ENCODE measurements at regions not wholly inside any gene's neighbourhood (a gene's known extent, or its start where the extent isn't known, plus 50 kb on each side); places are given as distances from the start of the nearest gene placed in this dataset.

DNA sequence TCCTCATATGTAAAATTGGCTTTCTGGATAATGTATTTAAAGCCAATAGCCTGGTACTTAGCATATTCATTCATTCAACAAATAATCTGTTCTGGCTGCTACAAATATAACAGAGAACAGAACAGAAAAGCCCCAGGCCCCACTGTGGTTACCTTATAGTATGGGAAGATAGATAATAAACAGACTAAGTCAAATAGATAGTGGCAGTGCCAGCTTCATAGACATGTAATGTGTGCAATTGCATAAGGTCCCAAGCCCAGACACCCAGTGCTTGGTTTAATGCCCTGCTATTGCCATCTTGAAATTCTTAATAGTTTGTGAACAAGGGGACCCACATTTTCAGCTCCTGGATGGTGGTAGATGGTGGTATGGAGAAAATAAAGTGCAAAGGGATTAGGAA is 320.2 kb upstream of the USP15 start:
- no peaks in the 10 kb centered on the region for H3K36me3 ChIP-seq (ENCODE audit: control insufficient read depth in 2 of 2, insufficient read depth in 2 of 2, low read length in 2 of 2)
- H3K27ac ChIP-seq (ENCODE audit: low read depth in 2 of 2, low read length in 2 of 2): no peak overlapping the region
- H3K4me3 ChIP-seq (ENCODE audit: low read length in 2 of 2): no peak overlapping the region
- H3K27me3 ChIP-seq (ENCODE audit: control insufficient read depth in 2 of 2, insufficient read depth in 2 of 2, low read length in 2 of 2): no peaks in the 10 kb centered on the region
- no peak overlapping the region for H3K9ac ChIP-seq (ENCODE audit: low read depth in 1 of 2, low read length in 2 of 2)
- no peaks in the 10 kb centered on the region for H3K9me3 ChIP-seq (ENCODE audit: control insufficient read depth in 2 of 2, low read length in 2 of 2)
- H3K4me1 ChIP-seq (ENCODE audit: control insufficient read depth in 2 of 2, insufficient read depth in 2 of 2, low read length in 2 of 2): no peaks in the 10 kb centered on the region

DNA sequence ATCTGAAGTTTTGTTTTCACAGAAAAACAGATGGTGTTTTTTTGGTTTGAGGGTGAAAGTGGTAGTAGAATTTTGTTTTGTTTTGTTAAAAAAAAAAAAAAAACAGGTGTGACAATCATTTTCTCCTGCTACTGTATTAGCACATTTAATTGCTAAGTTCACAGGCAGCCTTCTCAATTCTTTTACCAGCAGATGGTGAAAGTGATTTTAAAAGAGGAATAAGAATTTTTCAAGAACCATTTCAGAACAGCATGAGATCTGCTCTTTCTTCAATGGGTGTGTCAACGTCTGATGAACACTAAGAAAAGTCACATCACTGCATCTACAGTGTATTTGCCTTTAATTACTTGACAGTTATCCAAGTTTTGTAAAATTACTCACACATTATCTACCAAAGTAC is 303.7 kb upstream of the USP15 start:
- Histone ChIP-seq H3K9ac (ENCODE audit: low read depth in 1 of 2, low read length in 2 of 2) (no peak overlapping the region), H3K4me3 (ENCODE audit: low read length in 2 of 2) (no peak overlapping the region), H3K4me1 (ENCODE audit: control insufficient read depth in 2 of 2, insufficient read depth in 2 of 2, low read length in 2 of 2) (no peaks in the 10 kb centered on the region), H3K27me3 (ENCODE audit: control insufficient read depth in 2 of 2, insufficient read depth in 2 of 2, low read length in 2 of 2) (no peaks in the 10 kb centered on the region), H3K9me3 (ENCODE audit: control insufficient read depth in 2 of 2, low read length in 2 of 2) (no peaks in the 10 kb centered on the region), H3K36me3 (ENCODE audit: control insufficient read depth in 2 of 2, insufficient read depth in 2 of 2, low read length in 2 of 2) (no peaks in the 10 kb centered on the region), H3K27ac (ENCODE audit: low read depth in 2 of 2, low read length in 2 of 2) (no peak overlapping the region)

DNA sequence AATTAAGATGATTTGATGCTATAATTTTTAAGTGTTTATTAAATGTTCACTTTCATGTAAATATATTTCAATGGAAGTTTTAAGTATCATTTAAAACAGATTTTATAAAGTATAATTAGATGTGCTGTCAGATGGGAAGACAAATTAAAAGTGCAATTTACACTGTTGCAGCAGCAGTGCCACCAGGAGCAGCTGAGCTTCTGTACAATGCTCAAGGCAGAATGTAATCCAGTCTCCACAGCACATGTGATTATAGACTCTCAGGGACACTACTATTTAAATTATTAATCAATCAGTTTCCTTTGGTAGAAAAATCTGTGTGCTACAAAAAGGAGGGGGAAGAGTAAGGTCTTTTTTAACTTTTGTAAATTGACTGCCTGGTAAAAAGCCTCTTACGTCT is 285.7 kb upstream of the USP15 start:
- Histone ChIP-seq H3K36me3 (ENCODE audit: control insufficient read depth in 2 of 2, insufficient read depth in 2 of 2, low read length in 2 of 2) (no peaks in the 10 kb centered on the region), H3K4me1 (ENCODE audit: control insufficient read depth in 2 of 2, insufficient read depth in 2 of 2, low read length in 2 of 2) (no peaks in the 10 kb centered on the region), H3K27me3 (ENCODE audit: control insufficient read depth in 2 of 2, insufficient read depth in 2 of 2, low read length in 2 of 2) (no peaks in the 10 kb centered on the region), H3K9me3 (ENCODE audit: control insufficient read depth in 2 of 2, low read length in 2 of 2) (no peaks in the 10 kb centered on the region), H3K4me3 (ENCODE audit: low read length in 2 of 2) (no peak overlapping the region), H3K27ac (ENCODE audit: low read depth in 2 of 2, low read length in 2 of 2) (no peak overlapping the region), H3K9ac (ENCODE audit: low read depth in 1 of 2, low read length in 2 of 2) (no peak overlapping the region)

DNA sequence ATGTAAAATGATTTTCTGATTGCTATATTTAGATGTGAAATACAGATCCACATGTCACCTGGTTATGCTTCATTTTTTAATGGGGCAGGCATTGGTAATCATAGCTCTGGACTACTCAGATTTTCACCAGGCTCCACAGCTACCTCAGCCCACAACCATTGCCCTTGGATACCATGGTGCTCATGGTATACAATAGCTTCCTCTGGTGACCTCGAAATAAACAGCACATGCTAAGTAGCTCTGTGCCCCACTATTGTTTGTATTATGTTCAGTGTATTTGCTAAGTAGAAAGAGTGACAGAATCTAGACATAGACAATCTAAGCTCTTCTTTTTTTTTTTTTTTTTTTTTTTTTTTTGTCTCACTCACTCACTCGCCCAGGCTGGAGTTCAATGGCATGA is 274.4 kb upstream of the USP15 start:
- Histone ChIP-seq H3K4me3 (ENCODE audit: low read length in 2 of 2) (no peak overlapping the region), H3K9me3 (ENCODE audit: control insufficient read depth in 2 of 2, low read length in 2 of 2) (no peaks in the 10 kb centered on the region)

DNA sequence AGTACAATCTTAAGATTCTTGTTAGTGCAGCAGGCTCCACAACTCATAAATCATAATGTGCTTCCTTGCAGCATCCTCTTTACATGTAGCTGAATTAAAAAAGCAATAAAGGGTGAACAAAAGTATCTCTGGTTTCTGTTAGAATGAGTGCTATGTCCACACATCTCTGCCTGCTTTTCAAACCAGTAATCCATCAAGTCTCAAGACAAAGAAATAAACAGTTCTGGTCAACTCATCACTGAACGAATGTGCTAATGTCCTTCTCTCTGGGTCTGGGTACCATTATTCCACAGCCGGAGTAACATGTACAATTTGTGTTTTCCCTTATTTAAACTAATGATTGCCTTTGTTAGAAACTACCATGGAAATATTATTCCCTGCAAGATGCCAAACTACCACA is 273.0 kb upstream of the USP15 start:
- Histone ChIP-seq H3K9me3 (ENCODE audit: control insufficient read depth in 2 of 2, low read length in 2 of 2) (no peaks in the 10 kb centered on the region), H3K4me3 (ENCODE audit: low read length in 2 of 2) (no peak overlapping the region), H3K27me3 (ENCODE audit: control insufficient read depth in 2 of 2, insufficient read depth in 2 of 2, low read length in 2 of 2) (no peaks in the 10 kb centered on the region), H3K4me1 (ENCODE audit: control insufficient read depth in 2 of 2, insufficient read depth in 2 of 2, low read length in 2 of 2) (no peaks in the 10 kb centered on the region), H3K36me3 (ENCODE audit: control insufficient read depth in 2 of 2, insufficient read depth in 2 of 2, low read length in 2 of 2) (no peaks in the 10 kb centered on the region), H3K27ac (ENCODE audit: low read depth in 2 of 2, low read length in 2 of 2) (no peak overlapping the region), H3K9ac (ENCODE audit: low read depth in 1 of 2, low read length in 2 of 2) (no peak overlapping the region)

More for the DNA sequence above, 274.4 kb upstream of the USP15 start:
- Histone ChIP-seq H3K4me1 (ENCODE audit: control insufficient read depth in 2 of 2, insufficient read depth in 2 of 2, low read length in 2 of 2) (no peaks in the 10 kb centered on the region), H3K36me3 (ENCODE audit: control insufficient read depth in 2 of 2, insufficient read depth in 2 of 2, low read length in 2 of 2) (no peaks in the 10 kb centered on the region), H3K9ac (ENCODE audit: low read depth in 1 of 2, low read length in 2 of 2) (no peak overlapping the region), H3K27me3 (ENCODE audit: control insufficient read depth in 2 of 2, insufficient read depth in 2 of 2, low read length in 2 of 2) (no peaks in the 10 kb centered on the region), H3K27ac (ENCODE audit: low read depth in 2 of 2, low read length in 2 of 2) (no peak overlapping the region)

DNA sequence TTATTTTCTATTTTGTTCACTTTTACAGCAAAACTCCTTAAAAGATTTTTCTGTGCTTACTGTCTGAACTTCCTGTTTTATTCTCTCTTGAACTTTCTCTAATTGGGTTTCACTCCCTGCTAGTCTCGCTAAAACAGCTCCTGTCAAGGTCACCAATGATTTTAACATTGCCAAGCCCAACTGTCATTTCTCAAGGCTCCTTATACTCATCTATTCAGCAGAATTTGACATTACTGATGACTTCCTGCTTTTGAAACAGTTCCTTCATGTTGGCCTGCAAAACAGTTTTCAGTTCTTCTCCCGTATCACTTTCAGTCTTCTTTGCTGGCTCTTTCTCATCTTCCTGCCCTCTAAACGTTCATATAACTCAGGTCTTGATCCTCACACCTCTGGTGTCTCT is 268.5 kb upstream of the USP15 start:
- no peaks in the 10 kb centered on the region for H3K4me1 ChIP-seq (ENCODE audit: control insufficient read depth in 2 of 2, insufficient read depth in 2 of 2, low read length in 2 of 2)
- no peak overlapping the region for H3K27ac ChIP-seq (ENCODE audit: low read depth in 2 of 2, low read length in 2 of 2)
- no peak overlapping the region for H3K9ac ChIP-seq (ENCODE audit: low read depth in 1 of 2, low read length in 2 of 2)
- H3K4me3 ChIP-seq (ENCODE audit: low read length in 2 of 2): no peak overlapping the region
- H3K27me3 ChIP-seq (ENCODE audit: control insufficient read depth in 2 of 2, insufficient read depth in 2 of 2, low read length in 2 of 2): no peaks in the 10 kb centered on the region
- no peaks in the 10 kb centered on the region for H3K9me3 ChIP-seq (ENCODE audit: control insufficient read depth in 2 of 2, low read length in 2 of 2)
- H3K36me3 ChIP-seq (ENCODE audit: control insufficient read depth in 2 of 2, insufficient read depth in 2 of 2, low read length in 2 of 2): no peaks in the 10 kb centered on the region

DNA sequence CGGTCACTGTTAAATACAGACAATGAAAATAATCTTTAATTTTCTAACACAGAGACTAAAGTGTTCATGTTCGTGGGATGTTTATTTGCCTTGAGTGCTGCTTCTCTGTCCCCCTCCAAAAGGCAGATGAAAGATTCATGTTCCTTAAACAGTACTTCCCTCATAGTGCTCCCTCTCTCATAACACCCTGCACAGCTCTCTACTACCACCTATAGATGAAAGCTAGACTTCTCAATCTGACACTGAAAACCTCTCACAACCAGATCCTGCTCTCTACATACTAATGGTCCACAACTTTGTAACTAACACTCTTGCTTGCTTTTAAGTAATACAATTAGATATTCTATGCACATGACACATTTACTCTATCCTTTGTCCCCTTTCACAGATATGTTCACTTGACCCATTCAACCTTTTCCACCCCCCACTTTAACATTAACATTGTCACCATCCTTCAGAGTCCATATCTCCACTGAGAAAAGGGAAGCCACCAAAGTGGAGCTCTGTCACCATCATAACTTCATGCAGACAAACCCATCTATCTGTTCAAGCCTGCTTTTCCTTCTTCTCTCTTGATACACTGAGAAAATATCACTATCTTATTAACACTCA is 266.4 kb upstream of the USP15 start:
- Histone ChIP-seq H3K36me3 (ENCODE audit: control insufficient read depth in 2 of 2, insufficient read depth in 2 of 2, low read length in 2 of 2) (no peaks in the 10 kb centered on the region), H3K27me3 (ENCODE audit: control insufficient read depth in 2 of 2, insufficient read depth in 2 of 2, low read length in 2 of 2) (no peaks in the 10 kb centered on the region), H3K27ac (ENCODE audit: low read depth in 2 of 2, low read length in 2 of 2) (no peak overlapping the region), H3K4me3 (ENCODE audit: low read length in 2 of 2) (no peak overlapping the region), H3K4me1 (ENCODE audit: control insufficient read depth in 2 of 2, insufficient read depth in 2 of 2, low read length in 2 of 2) (no peaks in the 10 kb centered on the region), H3K9ac (ENCODE audit: low read depth in 1 of 2, low read length in 2 of 2) (no peak overlapping the region), H3K9me3 (ENCODE audit: control insufficient read depth in 2 of 2, low read length in 2 of 2) (no peaks in the 10 kb centered on the region)

DNA sequence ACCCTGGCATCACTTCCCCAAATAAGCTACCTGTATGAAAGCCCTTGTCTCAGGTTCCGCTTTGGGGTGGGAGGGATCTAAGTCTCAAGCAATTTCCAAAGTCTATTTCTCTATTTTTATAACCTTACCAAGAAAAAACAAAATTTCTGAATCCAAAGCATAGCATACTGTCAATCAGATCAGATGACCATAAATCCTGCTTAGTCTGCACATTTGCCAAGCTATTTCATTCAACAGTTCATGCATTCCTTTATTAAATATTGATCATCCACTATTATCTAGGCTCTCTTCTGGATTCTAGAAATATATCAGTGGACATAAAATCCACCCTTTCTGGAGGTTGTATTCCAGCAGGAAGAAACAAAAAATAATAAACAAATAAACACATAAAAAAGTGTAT is 263.5 kb upstream of the USP15 start:
- Histone ChIP-seq H3K4me1 (ENCODE audit: control insufficient read depth in 2 of 2, insufficient read depth in 2 of 2, low read length in 2 of 2) (no peaks in the 10 kb centered on the region), H3K36me3 (ENCODE audit: control insufficient read depth in 2 of 2, insufficient read depth in 2 of 2, low read length in 2 of 2) (no peaks in the 10 kb centered on the region), H3K27ac (ENCODE audit: low read depth in 2 of 2, low read length in 2 of 2) (no peak overlapping the region), H3K9ac (ENCODE audit: low read depth in 1 of 2, low read length in 2 of 2) (no peak overlapping the region), H3K27me3 (ENCODE audit: control insufficient read depth in 2 of 2, insufficient read depth in 2 of 2, low read length in 2 of 2) (no peaks in the 10 kb centered on the region), H3K4me3 (ENCODE audit: low read length in 2 of 2) (no peak overlapping the region), H3K9me3 (ENCODE audit: control insufficient read depth in 2 of 2, low read length in 2 of 2) (no peaks in the 10 kb centered on the region)

DNA sequence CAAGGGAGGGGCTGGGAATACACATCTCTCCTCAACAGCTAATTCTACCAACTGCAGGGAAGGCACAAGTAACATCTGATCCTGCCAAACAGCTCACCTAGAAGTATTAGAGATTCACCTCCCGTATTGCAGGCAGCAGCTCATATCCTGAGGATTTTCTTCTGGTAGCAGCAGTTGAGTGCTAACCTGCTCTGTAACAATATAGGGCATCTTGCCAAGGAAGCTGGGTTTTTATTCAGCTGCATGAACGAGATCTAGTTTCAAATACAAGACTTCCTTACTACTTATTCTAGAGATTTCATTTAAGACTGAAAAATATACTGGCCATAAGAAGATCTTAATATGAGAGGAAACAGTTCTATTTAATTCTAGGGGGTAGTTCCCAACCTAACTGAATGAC is 261.4 kb upstream of the USP15 start:
- no peaks in the 10 kb centered on the region for H3K36me3 ChIP-seq (ENCODE audit: control insufficient read depth in 2 of 2, insufficient read depth in 2 of 2, low read length in 2 of 2)
- no peaks in the 10 kb centered on the region for H3K4me1 ChIP-seq (ENCODE audit: control insufficient read depth in 2 of 2, insufficient read depth in 2 of 2, low read length in 2 of 2)
- no peaks in the 10 kb centered on the region for H3K9me3 ChIP-seq (ENCODE audit: control insufficient read depth in 2 of 2, low read length in 2 of 2)
- no peaks in the 10 kb centered on the region for H3K27me3 ChIP-seq (ENCODE audit: control insufficient read depth in 2 of 2, insufficient read depth in 2 of 2, low read length in 2 of 2)
- no peak overlapping the region for H3K9ac ChIP-seq (ENCODE audit: low read depth in 1 of 2, low read length in 2 of 2)
- H3K27ac ChIP-seq (ENCODE audit: low read depth in 2 of 2, low read length in 2 of 2): no peak overlapping the region
- H3K4me3 ChIP-seq (ENCODE audit: low read length in 2 of 2): no peak overlapping the region

DNA sequence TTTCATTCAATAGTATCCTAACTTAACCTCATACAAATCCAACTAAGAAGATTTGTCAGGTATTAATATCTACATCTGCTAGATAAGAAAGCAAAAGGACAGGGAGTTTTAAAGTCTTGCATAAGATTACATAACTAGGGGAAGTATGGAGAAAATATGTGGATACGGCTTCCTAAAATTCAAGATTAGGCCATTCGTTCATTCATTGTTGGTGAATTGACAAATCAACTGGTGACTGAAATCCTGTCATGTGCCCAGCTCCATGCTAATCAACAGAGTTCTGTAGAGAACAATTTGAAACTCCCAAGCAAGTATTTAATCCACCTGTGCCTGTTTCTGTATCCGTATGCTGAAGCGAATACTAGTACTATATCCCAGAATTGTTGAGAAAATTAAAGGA is 260.9 kb upstream of the USP15 start:
- H3K9ac ChIP-seq (ENCODE audit: low read depth in 1 of 2, low read length in 2 of 2): no peak overlapping the region
- no peak overlapping the region for H3K27ac ChIP-seq (ENCODE audit: low read depth in 2 of 2, low read length in 2 of 2)

DNA sequence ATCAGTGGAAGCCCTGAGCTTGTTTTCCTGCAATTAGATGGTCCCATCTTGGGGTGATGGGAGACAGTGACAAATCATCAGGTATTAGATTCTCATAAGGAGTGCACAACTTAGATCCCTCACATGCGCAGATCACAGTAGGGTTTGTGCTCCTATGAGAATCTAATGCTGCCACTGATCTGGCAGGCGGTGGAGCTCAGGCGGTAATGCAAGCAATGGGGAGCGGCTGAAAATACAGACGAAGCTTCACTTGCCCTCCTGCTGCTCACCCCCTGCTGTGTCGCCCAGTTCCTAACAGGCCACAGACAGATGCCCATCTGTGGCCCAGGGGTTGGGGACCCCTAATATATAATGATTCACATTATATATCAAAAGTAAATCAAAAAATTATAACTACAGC is 258.8 kb upstream of the USP15 start:
- H3K36me3 ChIP-seq (ENCODE audit: control insufficient read depth in 2 of 2, insufficient read depth in 2 of 2, low read length in 2 of 2): no peaks in the 10 kb centered on the region
- H3K4me3 ChIP-seq (ENCODE audit: low read length in 2 of 2): no peak overlapping the region
- H3K9ac ChIP-seq (ENCODE audit: low read depth in 1 of 2, low read length in 2 of 2): no peak overlapping the region
- H3K27ac ChIP-seq (ENCODE audit: low read depth in 2 of 2, low read length in 2 of 2): no peak overlapping the region
- H3K27me3 ChIP-seq (ENCODE audit: control insufficient read depth in 2 of 2, insufficient read depth in 2 of 2, low read length in 2 of 2): no peaks in the 10 kb centered on the region
- no peaks in the 10 kb centered on the region for H3K4me1 ChIP-seq (ENCODE audit: control insufficient read depth in 2 of 2, insufficient read depth in 2 of 2, low read length in 2 of 2)
- no peaks in the 10 kb centered on the region for H3K9me3 ChIP-seq (ENCODE audit: control insufficient read depth in 2 of 2, low read length in 2 of 2)

More for the DNA sequence above, 260.9 kb upstream of the USP15 start:
- H3K9me3 ChIP-seq (ENCODE audit: control insufficient read depth in 2 of 2, low read length in 2 of 2): no peaks in the 10 kb centered on the region
- no peaks in the 10 kb centered on the region for H3K27me3 ChIP-seq (ENCODE audit: control insufficient read depth in 2 of 2, insufficient read depth in 2 of 2, low read length in 2 of 2)
- no peak overlapping the region for H3K4me3 ChIP-seq (ENCODE audit: low read length in 2 of 2)
- no peaks in the 10 kb centered on the region for H3K36me3 ChIP-seq (ENCODE audit: control insufficient read depth in 2 of 2, insufficient read depth in 2 of 2, low read length in 2 of 2)
- H3K4me1 ChIP-seq (ENCODE audit: control insufficient read depth in 2 of 2, insufficient read depth in 2 of 2, low read length in 2 of 2): no peaks in the 10 kb centered on the region
